Astrocyte (in vitro differentiated cells and primary cell): ENCODE measurements at regions not wholly inside any gene's neighbourhood (a gene's known extent, or its start where the extent isn't known, plus 50 kb on each side); places are given as distances from the start of the nearest gene placed in this dataset.

ENCODE experiments used
- DNase-seq: peaks from one replicate; pipeline ENCODE4 v3.0.0-alpha.2; 2010; ENCODE audit warnings: low read depth
- FAIRE-seq: peaks from 2 replicates; lab custom pipeline; 2011; peaks lifted over from hg19 to GRCh38; lab: Jason Lieb, UNC
- H2AFZ ChIP-seq: 2 replicates; pipeline ENCODE4 v1.6.0; 2012; ENCODE audit warnings: low read depth, low read length, inconsistent platforms
- H3K27ac ChIP-seq: 2 replicates; pipeline ENCODE4 v1.5.1; 2011; ENCODE audit warnings: low read depth, low read length, inconsistent platforms
- H3K27me3 ChIP-seq: 2 replicates; pipeline ENCODE4 v1.6.0; 2011; ENCODE audit warnings: low read length, inconsistent platforms; ENCODE audit not compliant: insufficient read depth
- H3K36me3 ChIP-seq: 2 replicates; pipeline ENCODE4 v1.5.1; 2011; ENCODE audit warnings: low read length, inconsistent platforms; ENCODE audit not compliant: insufficient read depth
- H3K4me1 ChIP-seq: 2 replicates; pipeline ENCODE4 v1.5.1; 2011; ENCODE audit warnings: low read length, inconsistent platforms; ENCODE audit not compliant: insufficient read depth
- H3K4me2 ChIP-seq: 2 replicates; pipeline ENCODE4 v1.6.0; 2012; ENCODE audit warnings: low read length, inconsistent platforms
- H3K4me3 ChIP-seq: 2 replicates; pipeline ENCODE4 v1.5.1; 2011; ENCODE audit warnings: low read depth, mild to moderate bottlenecking, low read length, inconsistent platforms; ENCODE audit not compliant: insufficient read depth
- H3K79me2 ChIP-seq: 2 replicates; pipeline ENCODE4 v1.6.0; 2012; ENCODE audit warnings: mild to moderate bottlenecking, low read length, inconsistent platforms; ENCODE audit not compliant: insufficient read depth
- H3K9ac ChIP-seq: 2 replicates; pipeline ENCODE4 v1.6.0; 2012; ENCODE audit warnings: mild to moderate bottlenecking, low read length, inconsistent platforms
- H3K9me3 ChIP-seq: 2 replicates; pipeline ENCODE4 v1.5.1; 2012; ENCODE audit warnings: low read depth, mild to moderate bottlenecking, low read length, inconsistent platforms; ENCODE audit not compliant: insufficient read depth
- H4K20me1 ChIP-seq: 2 replicates; pipeline ENCODE4 v1.6.0; 2012; ENCODE audit warnings: low read length, inconsistent platforms; ENCODE audit not compliant: insufficient read depth
- H3K27ac Mint-ChIP-seq: one replicate; pipeline ENCODE4 v1.8.0; 2021; ENCODE audit warnings: mild to moderate bottlenecking, mixed read lengths; ENCODE audit not compliant: unreplicated experiment
- H3K27me3 Mint-ChIP-seq: one replicate; pipeline ENCODE4 v1.8.0; 2021; ENCODE audit warnings: low read depth, mixed read lengths; ENCODE audit not compliant: unreplicated experiment
- H3K36me3 Mint-ChIP-seq: one replicate; pipeline ENCODE4 v1.8.0; 2021; ENCODE audit warnings: low read depth, mixed read lengths; ENCODE audit not compliant: unreplicated experiment
- H3K4me1 Mint-ChIP-seq: one replicate; pipeline ENCODE4 v1.8.0; 2021; ENCODE audit warnings: low read depth, mixed read lengths; ENCODE audit not compliant: unreplicated experiment
- H3K4me3 Mint-ChIP-seq: one replicate; pipeline ENCODE4 v1.8.0; 2021; ENCODE audit warnings: mild to moderate bottlenecking, moderate library complexity, mixed read lengths; ENCODE audit not compliant: unreplicated experiment
- H3K9me3 Mint-ChIP-seq: one replicate; pipeline ENCODE4 v1.8.0; 2021; ENCODE audit warnings: mild to moderate bottlenecking, mixed read lengths; ENCODE audit not compliant: unreplicated experiment
- EZH2 ChIP-seq: IDR thresholded peaks from 2 replicates; pipeline ENCODE4 v1.6.1; 2012; ENCODE audit warnings: mild to moderate bottlenecking, low read length, inconsistent platforms; ENCODE audit not compliant: insufficient read depth
- TF ChIP-seq, protein P1 (sequence below): IDR thresholded peaks from 2 replicates; pipeline ENCODE4 v1.5.1; 2011; ENCODE audit warnings: low read depth, mild to moderate bottlenecking, inconsistent platforms, low read length, moderate library complexity; ENCODE audit not compliant: insufficient read depth

DNA sequence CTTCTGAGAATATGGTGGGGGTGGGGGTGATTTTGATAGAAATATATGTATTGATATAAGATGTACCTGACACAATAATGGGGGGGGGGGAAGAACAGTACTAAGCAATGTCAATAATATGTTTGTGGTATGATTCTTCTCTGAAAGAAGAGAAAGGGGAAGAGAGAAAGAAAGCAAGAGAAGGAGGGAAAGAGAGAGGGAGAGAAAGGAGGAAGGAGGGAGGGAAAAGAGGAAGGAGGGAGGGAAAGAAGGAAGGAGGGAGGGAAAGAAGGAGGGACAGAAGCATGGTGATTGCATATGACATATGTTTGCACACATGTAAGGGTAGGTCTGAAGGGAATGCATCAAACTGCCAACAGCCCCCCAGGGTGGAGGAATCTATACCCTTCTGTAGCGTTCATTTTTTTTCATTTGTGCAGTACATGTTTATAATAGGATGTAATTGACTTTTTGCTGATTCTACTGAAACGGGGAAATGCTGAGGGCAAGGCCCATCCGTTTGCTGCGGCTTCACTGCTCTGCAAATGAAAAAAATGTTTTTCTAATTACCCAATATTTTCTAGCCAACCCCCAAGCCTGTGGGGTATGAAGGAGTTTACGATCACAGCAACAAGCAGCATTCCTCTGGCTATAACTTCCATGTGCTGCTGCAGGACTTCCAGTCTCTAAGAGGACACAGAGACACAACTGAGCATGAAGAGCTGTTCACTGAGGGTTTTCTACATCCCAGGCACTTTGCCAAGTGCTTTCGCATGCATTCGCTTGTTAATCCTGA is 119.3 kb upstream of the ZC3H12A start:
- TF ChIP-seq, protein P1, sequence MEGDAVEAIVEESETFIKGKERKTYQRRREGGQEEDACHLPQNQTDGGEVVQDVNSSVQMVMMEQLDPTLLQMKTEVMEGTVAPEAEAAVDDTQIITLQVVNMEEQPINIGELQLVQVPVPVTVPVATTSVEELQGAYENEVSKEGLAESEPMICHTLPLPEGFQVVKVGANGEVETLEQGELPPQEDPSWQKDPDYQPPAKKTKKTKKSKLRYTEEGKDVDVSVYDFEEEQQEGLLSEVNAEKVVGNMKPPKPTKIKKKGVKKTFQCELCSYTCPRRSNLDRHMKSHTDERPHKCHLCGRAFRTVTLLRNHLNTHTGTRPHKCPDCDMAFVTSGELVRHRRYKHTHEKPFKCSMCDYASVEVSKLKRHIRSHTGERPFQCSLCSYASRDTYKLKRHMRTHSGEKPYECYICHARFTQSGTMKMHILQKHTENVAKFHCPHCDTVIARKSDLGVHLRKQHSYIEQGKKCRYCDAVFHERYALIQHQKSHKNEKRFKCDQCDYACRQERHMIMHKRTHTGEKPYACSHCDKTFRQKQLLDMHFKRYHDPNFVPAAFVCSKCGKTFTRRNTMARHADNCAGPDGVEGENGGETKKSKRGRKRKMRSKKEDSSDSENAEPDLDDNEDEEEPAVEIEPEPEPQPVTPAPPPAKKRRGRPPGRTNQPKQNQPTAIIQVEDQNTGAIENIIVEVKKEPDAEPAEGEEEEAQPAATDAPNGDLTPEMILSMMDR: no peak
- no peak for TF ChIP-seq EZH2
- peaks cover 3% of the 10 kb centered on the region for H3K9me3 Mint-ChIP-seq
- no peak overlapping the region for H3K4me2 ChIP-seq
- H3K27ac ChIP-seq: no peak overlapping the region
- H3K27me3 Mint-ChIP-seq: peaks cover 41% of the 10 kb centered on the region
- no peaks in the 10 kb centered on the region for H3K4me1 Mint-ChIP-seq
- DNase-seq: no peak
- H3K9me3 ChIP-seq: no peaks in the 10 kb centered on the region
- no peak overlapping the region for H3K9ac ChIP-seq
- no peak overlapping the region for H2AFZ ChIP-seq
- H3K4me3 ChIP-seq: no peak overlapping the region
- H3K27me3 ChIP-seq: no peaks in the 10 kb centered on the region
- no peaks in the 10 kb centered on the region for H3K4me1 ChIP-seq
- H4K20me1 ChIP-seq: no peaks in the 10 kb centered on the region
- no peaks in the 10 kb centered on the region for H3K36me3 Mint-ChIP-seq
- no peaks in the 10 kb centered on the region for H3K79me2 ChIP-seq
- no peak for FAIRE-seq
- H3K27ac Mint-ChIP-seq: no peak overlapping the region
- H3K4me3 Mint-ChIP-seq: no peak overlapping the region
- no peaks in the 10 kb centered on the region for H3K36me3 ChIP-seq

DNA sequence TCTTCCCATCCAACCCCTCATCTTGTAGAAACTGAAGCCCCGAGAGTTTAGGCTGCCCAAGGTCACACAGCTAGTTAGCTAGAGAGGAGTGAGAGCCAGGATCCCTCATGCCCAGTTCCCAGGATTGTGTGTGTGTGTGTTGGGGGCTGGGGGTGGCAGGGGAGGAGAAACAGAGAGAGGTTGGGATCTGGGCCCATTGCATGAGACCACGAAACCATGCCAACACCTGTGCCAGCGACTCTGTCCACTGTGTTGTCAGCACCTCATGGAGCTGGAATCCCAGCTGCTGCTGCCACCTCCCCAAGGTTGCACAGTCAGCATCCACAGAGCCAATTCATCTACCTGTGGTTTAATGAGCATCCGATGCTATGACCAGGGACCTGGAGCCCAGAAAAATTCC is 115.4 kb upstream of the ZC3H12A start:
- no peak overlapping the region for H3K4me3 Mint-ChIP-seq
- no peak overlapping the region for H3K27ac ChIP-seq
- DNase-seq (no peak), FAIRE-seq (no peak)
- no peaks in the 10 kb centered on the region for H3K79me2 ChIP-seq
- H3K36me3 ChIP-seq: no peaks in the 10 kb centered on the region
- no peaks in the 10 kb centered on the region for H3K36me3 Mint-ChIP-seq
- no peak overlapping the region for H3K4me2 ChIP-seq
- no peaks in the 10 kb centered on the region for H4K20me1 ChIP-seq
- H3K9ac ChIP-seq: no peak overlapping the region
- peaks cover 3% of the 10 kb centered on the region for H3K9me3 Mint-ChIP-seq
- H3K27me3 Mint-ChIP-seq: peaks cover 67% of the 10 kb centered on the region
- no peaks in the 10 kb centered on the region for H3K4me1 Mint-ChIP-seq
- TF ChIP-seq EZH2: no peak
- H3K4me1 ChIP-seq: no peaks in the 10 kb centered on the region
- no peaks in the 10 kb centered on the region for H3K9me3 ChIP-seq
- no peaks in the 10 kb centered on the region for H3K27me3 ChIP-seq
- H3K27ac Mint-ChIP-seq: no peak overlapping the region
- no peak overlapping the region for H3K4me3 ChIP-seq
- H2AFZ ChIP-seq: no peak overlapping the region

DNA sequence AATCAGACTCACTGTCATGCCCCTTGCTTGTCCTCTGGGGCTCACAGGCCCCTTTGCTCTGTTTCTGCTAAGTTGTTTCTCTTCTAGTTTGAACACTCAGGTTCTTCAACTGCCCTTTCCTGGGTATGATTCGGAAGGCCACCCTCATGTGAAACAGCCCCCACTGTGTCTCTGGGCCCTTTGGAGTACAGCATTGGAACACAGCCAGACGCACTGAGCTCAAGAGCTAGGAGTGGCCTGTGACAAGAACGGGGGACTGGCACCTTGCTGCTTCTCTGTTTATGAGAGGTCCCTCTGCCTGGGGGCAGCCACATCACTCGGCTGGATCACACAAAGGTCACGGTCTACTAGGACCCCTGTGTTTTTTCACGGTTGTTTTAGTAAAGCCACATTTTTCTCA is 114.4 kb upstream of the ZC3H12A start:
- peaks cover 3% of the 10 kb centered on the region for H3K9me3 Mint-ChIP-seq
- TF ChIP-seq, protein P1: no peak
- no peak for TF ChIP-seq EZH2
- Histone ChIP-seq H3K4me3 (no peak overlapping the region), H3K79me2 (no peaks in the 10 kb centered on the region), H3K36me3 (no peaks in the 10 kb centered on the region), H3K27me3 (no peaks in the 10 kb centered on the region), H3K9me3 (no peaks in the 10 kb centered on the region), H3K9ac (no peak overlapping the region), H3K27ac (no peak overlapping the region), H4K20me1 (no peaks in the 10 kb centered on the region), H3K4me2 (no peak overlapping the region), H2AFZ (no peak overlapping the region), H3K4me1 (no peaks in the 10 kb centered on the region)
- H3K27me3 Mint-ChIP-seq: peaks cover 73% of the 10 kb centered on the region
- no peak overlapping the region for H3K4me3 Mint-ChIP-seq
- no peaks in the 10 kb centered on the region for H3K36me3 Mint-ChIP-seq
- no peak overlapping the region for H3K27ac Mint-ChIP-seq
- FAIRE-seq (no peak), DNase-seq (no peak)
- H3K4me1 Mint-ChIP-seq: no peaks in the 10 kb centered on the region
